ENCODE measurements at regions not wholly inside any gene's neighbourhood (a gene's known extent, or its start where the extent isn't known, plus 50 kb on each side); places are given as distances from the start of the nearest gene placed in this dataset.
"Not testable (repeated sequence)": the region's sequence is repeated elsewhere in the genome, so short reads cannot be mapped to it uniquely, and the experiment has no call there.

DNA sequence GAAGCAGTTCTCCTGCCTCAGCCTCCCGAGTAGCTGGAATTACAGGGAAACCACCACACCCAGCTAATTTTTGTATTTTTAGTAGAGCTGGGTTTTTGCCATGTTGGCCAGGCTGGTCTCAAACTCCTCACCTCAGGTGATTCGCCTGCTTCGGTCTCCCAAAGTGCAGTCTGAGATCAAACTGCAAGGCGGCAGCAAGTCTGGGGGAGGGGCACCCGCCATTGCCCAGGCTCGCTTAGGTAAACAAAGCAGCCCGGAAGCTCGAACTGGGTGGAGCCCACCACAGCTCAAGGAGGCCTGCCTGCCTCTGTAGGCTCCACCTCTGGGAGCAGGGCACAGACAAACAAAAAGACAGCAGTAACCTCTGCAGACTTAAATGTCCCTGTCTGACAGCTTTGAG lies 725.2 kb upstream of the ANKRD30A start:
- not testable (repeated sequence) for TF ChIP-seq POLR2A, CTCF (IDR thresholded peaks at IDR 0.05)

All from Peyer's patch (tissue), 4 donors.